T-helper 17 cell (primary cell): ENCODE measurements at regions not wholly inside any gene's neighbourhood (a gene's known extent, or its start where the extent isn't known, plus 50 kb on each side); places are given as distances from the start of the nearest gene placed in this dataset.

Experiments
- ATAC-seq: fragments of 150-1000 bp; cut with Tn5 transposase; 2 replicates; pipeline ENCODE4 v1.10.0; 2021; ENCODE audit warnings: mild to moderate bottlenecking, moderate library complexity
- DNase-seq, 3 donors: peaks; one replicate each; pipeline versions ENCODE4 v3.0.0 to v3.0.0-alpha.2; 2020 to 2021
- H3K9me3 ChIP-seq: one replicate; pipeline ENCODE4 v1.7.0; 2013; ENCODE audit warnings: low read length, mild to moderate bottlenecking; ENCODE audit not compliant: control insufficient read depth, poor library complexity, severe bottlenecking
- H3K27ac Mint-ChIP-seq: one replicate; pipeline ENCODE4 v1.8.0; 2022; ENCODE audit warnings: mild to moderate bottlenecking, moderate library complexity, mixed read lengths
- H3K27me3 Mint-ChIP-seq: one replicate; pipeline ENCODE4 v1.8.0; 2022; ENCODE audit warnings: mixed read lengths
- H3K36me3 Mint-ChIP-seq: one replicate; pipeline ENCODE4 v1.8.0; 2022; ENCODE audit warnings: low read depth, mixed read lengths
- H3K4me1 Mint-ChIP-seq: one replicate; pipeline ENCODE4 v1.8.0; 2022; ENCODE audit warnings: mild to moderate bottlenecking, mixed read lengths
- H3K4me3 Mint-ChIP-seq: one replicate; pipeline ENCODE4 v1.8.0; 2022; ENCODE audit warnings: mild to moderate bottlenecking, moderate library complexity, mixed read lengths

GRCh38 chr3:5428607-5429516 lies 241.4 kb downstream of the EDEM1 start:
- H3K9me3 ChIP-seq: no peaks in the 10 kb centered on the region
- Mint-ChIP-seq H3K36me3 (peaks cover 2% of the 10 kb centered on the region), H3K4me3 (no peak overlapping the region), H3K27me3 (peaks cover 33% of the 10 kb centered on the region), H3K4me1 (peaks cover 12% of the 10 kb centered on the region), H3K27ac (no peak overlapping the region)
- ATAC-seq (no peak), DNase-seq (no peak)

GRCh38 chr3:5429517-5429890 lies 242.0 kb downstream of the EDEM1 start:
- Mint-ChIP-seq H3K27ac (no peak overlapping the region), H3K4me3 (no peak overlapping the region), H3K36me3 (peaks cover 2% of the 10 kb centered on the region), H3K27me3 (peaks cover 34% of the 10 kb centered on the region), H3K4me1 (peaks cover 12% of the 10 kb centered on the region)
- no peak for ATAC-seq
- no peak for DNase-seq
- H3K9me3 ChIP-seq: no peaks in the 10 kb centered on the region

GRCh38 chr3:5430701-5431100 lies 243.2 kb downstream of the EDEM1 start:
- ATAC-seq (no peak), DNase-seq (no peak)
- no peaks in the 10 kb centered on the region for H3K36me3 Mint-ChIP-seq
- H3K27ac Mint-ChIP-seq: no peak overlapping the region
- peaks cover 29% of the 10 kb centered on the region for H3K27me3 Mint-ChIP-seq
- H3K4me3 Mint-ChIP-seq: no peak overlapping the region
- no peaks in the 10 kb centered on the region for H3K9me3 ChIP-seq
- peaks cover 10% of the 10 kb centered on the region for H3K4me1 Mint-ChIP-seq

GRCh38 chr3:5431146-5431545 lies 243.6 kb downstream of the EDEM1 start:
- H3K4me3 Mint-ChIP-seq: no peak overlapping the region
- H3K27ac Mint-ChIP-seq: no peak overlapping the region
- H3K4me1 Mint-ChIP-seq: peaks cover 8% of the 10 kb centered on the region
- no peaks in the 10 kb centered on the region for H3K36me3 Mint-ChIP-seq
- ATAC-seq: no peak
- H3K27me3 Mint-ChIP-seq: peaks cover 33% of the 10 kb centered on the region
- no peaks in the 10 kb centered on the region for H3K9me3 ChIP-seq
- no peak for DNase-seq

GRCh38 chr3:5431811-5432378 lies 244.4 kb downstream of the EDEM1 start:
- Mint-ChIP-seq H3K36me3 (no peaks in the 10 kb centered on the region), H3K4me3 (no peak overlapping the region), H3K27me3 (peaks cover 36% of the 10 kb centered on the region), H3K27ac (no peak overlapping the region), H3K4me1 (peaks cover under 1% of the 10 kb centered on the region)
- ATAC-seq (no peak), DNase-seq (no peak)
- H3K9me3 ChIP-seq: no peaks in the 10 kb centered on the region

- Mint-ChIP-seq H3K4me3 (no peak overlapping the region), H3K36me3 (no peaks in the 10 kb centered on the region), H3K27ac (no peak overlapping the region), H3K27me3 (peaks cover 28% of the 10 kb centered on the region), H3K4me1 (no peaks in the 10 kb centered on the region)
- no peak for DNase-seq
- no peaks in the 10 kb centered on the region for H3K9me3 ChIP-seq
- ATAC-seq: no peak
These were observed 249.8 kb downstream of the EDEM1 start for GRCh38 chr3:5437296-5437782.

GRCh38 chr3:5437783-5438323 lies 250.3 kb downstream of the EDEM1 start:
- Mint-ChIP-seq H3K27me3 (peaks cover 28% of the 10 kb centered on the region), H3K4me1 (no peaks in the 10 kb centered on the region), H3K4me3 (no peak overlapping the region), H3K36me3 (no peaks in the 10 kb centered on the region), H3K27ac (no peak overlapping the region)
- DNase-seq (no peak), ATAC-seq (no peak)
- no peaks in the 10 kb centered on the region for H3K9me3 ChIP-seq

- no peak overlapping the region for H3K27ac Mint-ChIP-seq
- no peak for DNase-seq
- no peaks in the 10 kb centered on the region for H3K9me3 ChIP-seq
- H3K4me3 Mint-ChIP-seq: no peak overlapping the region
- no peaks in the 10 kb centered on the region for H3K4me1 Mint-ChIP-seq
- ATAC-seq: no peak
- H3K27me3 Mint-ChIP-seq: peaks cover 10% of the 10 kb centered on the region
- no peaks in the 10 kb centered on the region for H3K36me3 Mint-ChIP-seq
These were observed 253.9 kb downstream of the EDEM1 start for GRCh38 chr3:5441401-5441800.

GRCh38 chr3:5442106-5442785 lies 254.7 kb downstream of the EDEM1 start:
- H3K4me1 Mint-ChIP-seq: no peaks in the 10 kb centered on the region
- ATAC-seq (no peak), DNase-seq (no peak)
- no peak overlapping the region for H3K4me3 Mint-ChIP-seq
- peaks cover 9% of the 10 kb centered on the region for H3K27me3 Mint-ChIP-seq
- H3K27ac Mint-ChIP-seq: no peak overlapping the region
- no peaks in the 10 kb centered on the region for H3K9me3 ChIP-seq
- no peaks in the 10 kb centered on the region for H3K36me3 Mint-ChIP-seq

- peaks cover 4% of the 10 kb centered on the region for H3K27me3 Mint-ChIP-seq
- H3K36me3 Mint-ChIP-seq: no peaks in the 10 kb centered on the region
- H3K4me3 Mint-ChIP-seq: no peak overlapping the region
- DNase-seq: no peak
- H3K9me3 ChIP-seq: no peaks in the 10 kb centered on the region
- H3K27ac Mint-ChIP-seq: no peak overlapping the region
- no peaks in the 10 kb centered on the region for H3K4me1 Mint-ChIP-seq
- ATAC-seq: no peak
These were observed 255.3 kb downstream of the EDEM1 start for GRCh38 chr3:5442786-5443138.

- H3K36me3 Mint-ChIP-seq: no peaks in the 10 kb centered on the region
- peaks cover under 1% of the 10 kb centered on the region for H3K27me3 Mint-ChIP-seq
- ATAC-seq: no peak
- H3K4me1 Mint-ChIP-seq: no peaks in the 10 kb centered on the region
- DNase-seq: no peak
- H3K9me3 ChIP-seq: no peaks in the 10 kb centered on the region
- no peak overlapping the region for H3K27ac Mint-ChIP-seq
- H3K4me3 Mint-ChIP-seq: no peak overlapping the region
These were observed 256.7 kb downstream of the EDEM1 start for GRCh38 chr3:5444253-5444652.

- H3K27me3 Mint-ChIP-seq: peaks cover 9% of the 10 kb centered on the region
- peaks cover 3% of the 10 kb centered on the region for H3K36me3 Mint-ChIP-seq
- no peak for DNase-seq
- no peaks in the 10 kb centered on the region for H3K9me3 ChIP-seq
- ATAC-seq: no peak
- H3K27ac Mint-ChIP-seq: no peak overlapping the region
- H3K4me3 Mint-ChIP-seq: no peak overlapping the region
- H3K4me1 Mint-ChIP-seq: peaks cover 2% of the 10 kb centered on the region
These were observed 258.2 kb downstream of the EDEM1 start for GRCh38 chr3:5445676-5446201.

- H3K4me3 Mint-ChIP-seq: no peak overlapping the region
- H3K27me3 Mint-ChIP-seq: peaks cover 26% of the 10 kb centered on the region
- no peaks in the 10 kb centered on the region for H3K9me3 ChIP-seq
- H3K4me1 Mint-ChIP-seq: peaks cover 2% of the 10 kb centered on the region
- peaks cover 3% of the 10 kb centered on the region for H3K36me3 Mint-ChIP-seq
- no peak for DNase-seq
- H3K27ac Mint-ChIP-seq: no peak overlapping the region
- no peak for ATAC-seq
These were observed 260.7 kb downstream of the EDEM1 start for GRCh38 chr3:5448246-5448645.
